ENCODE measurements at regions not wholly inside any gene's neighbourhood (a gene's known extent, or its start where the extent isn't known, plus 50 kb on each side); places are given as distances from the start of the nearest gene placed in this dataset.

DNA sequence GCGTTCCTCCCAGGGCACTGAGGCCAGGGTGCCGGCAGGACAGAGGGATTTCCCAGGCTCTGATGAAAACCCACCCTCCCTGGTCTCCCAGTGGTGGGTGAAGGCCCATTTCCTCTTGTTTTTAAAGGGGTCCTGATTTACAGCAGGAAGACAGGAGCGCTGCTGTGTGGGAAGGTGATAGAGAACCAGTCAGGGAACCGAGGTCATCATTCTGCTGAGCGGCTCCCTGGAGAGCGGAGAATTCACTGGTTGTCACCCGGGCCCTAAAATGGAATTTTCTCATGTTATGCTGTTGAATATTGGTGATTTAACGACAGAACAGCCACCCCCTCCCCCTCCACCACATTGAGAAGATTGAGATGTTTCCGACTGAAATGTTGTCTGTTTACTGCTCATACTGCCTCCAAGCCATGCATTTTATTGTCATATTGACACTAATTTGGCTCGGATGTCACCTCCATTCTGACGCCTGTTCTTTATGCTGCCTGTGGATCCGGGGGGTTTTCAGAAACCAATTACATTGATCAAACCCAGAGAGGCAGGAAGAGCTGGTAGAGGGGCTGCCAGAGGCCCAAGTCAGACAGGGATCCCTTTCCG is 225.2 kb downstream of the GLI2 start:
- no peak for DNase-seq (ENCODE audit: low spot score in 2 of 2)
- peaks cover 0 to 8% (median 0%) of the 10 kb centered on the region in 4 donors for H3K4me1 ChIP-seq
- H3K27ac ChIP-seq: no peak overlapping the region
- TF ChIP-seq POLR2A (IDR thresholded peaks at IDR 0.05) (no peak), EP300 (IDR thresholded peaks at IDR 0.05) (no peak)
- TF ChIP-seq, protein P1, sequence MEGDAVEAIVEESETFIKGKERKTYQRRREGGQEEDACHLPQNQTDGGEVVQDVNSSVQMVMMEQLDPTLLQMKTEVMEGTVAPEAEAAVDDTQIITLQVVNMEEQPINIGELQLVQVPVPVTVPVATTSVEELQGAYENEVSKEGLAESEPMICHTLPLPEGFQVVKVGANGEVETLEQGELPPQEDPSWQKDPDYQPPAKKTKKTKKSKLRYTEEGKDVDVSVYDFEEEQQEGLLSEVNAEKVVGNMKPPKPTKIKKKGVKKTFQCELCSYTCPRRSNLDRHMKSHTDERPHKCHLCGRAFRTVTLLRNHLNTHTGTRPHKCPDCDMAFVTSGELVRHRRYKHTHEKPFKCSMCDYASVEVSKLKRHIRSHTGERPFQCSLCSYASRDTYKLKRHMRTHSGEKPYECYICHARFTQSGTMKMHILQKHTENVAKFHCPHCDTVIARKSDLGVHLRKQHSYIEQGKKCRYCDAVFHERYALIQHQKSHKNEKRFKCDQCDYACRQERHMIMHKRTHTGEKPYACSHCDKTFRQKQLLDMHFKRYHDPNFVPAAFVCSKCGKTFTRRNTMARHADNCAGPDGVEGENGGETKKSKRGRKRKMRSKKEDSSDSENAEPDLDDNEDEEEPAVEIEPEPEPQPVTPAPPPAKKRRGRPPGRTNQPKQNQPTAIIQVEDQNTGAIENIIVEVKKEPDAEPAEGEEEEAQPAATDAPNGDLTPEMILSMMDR (IDR thresholded peaks at IDR 0.05): no peak
- 72 to 75% methylated on average over 13 of the region's 13 CpGs for whole genome bisulfite sequencing, 2 donors
- H3K9me3 ChIP-seq: no peaks in the 10 kb centered on the region
- no peak overlapping the region for H3K4me3 ChIP-seq
- H3K27me3 ChIP-seq: no peaks in the 10 kb centered on the region
- peaks cover 0 to 37% (median 0%) of the 10 kb centered on the region in 3 donors for H3K36me3 ChIP-seq

DNA sequence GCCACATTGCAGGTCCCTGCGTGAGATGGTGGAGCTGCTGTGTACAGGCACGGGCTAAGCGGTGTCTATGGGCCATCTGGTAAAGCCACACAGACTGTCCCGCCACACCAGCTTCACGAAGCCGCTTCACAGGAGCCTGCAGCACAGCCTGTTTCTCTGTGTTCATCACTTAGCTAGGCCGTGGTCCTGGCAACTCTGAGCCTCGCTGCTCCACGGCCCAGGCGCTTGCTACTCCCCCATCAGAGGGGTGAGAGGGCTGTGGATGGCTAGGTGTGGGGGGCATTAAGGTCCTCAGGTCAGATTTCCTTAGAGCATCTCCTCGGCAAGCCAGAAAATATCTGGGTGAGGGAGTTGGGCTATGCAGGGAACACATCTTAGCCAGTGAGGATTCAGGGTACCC is 225.7 kb downstream of the GLI2 start:
- no peaks in the 10 kb centered on the region for H3K27me3 ChIP-seq
- H3K36me3 ChIP-seq: peaks cover 0 to 32% (median 0%) of the 10 kb centered on the region in 3 donors
- H3K4me3 ChIP-seq: no peak overlapping the region
- no peak overlapping the region for H3K27ac ChIP-seq
- no peaks in the 10 kb centered on the region for H3K9me3 ChIP-seq
- TF ChIP-seq POLR2A (IDR thresholded peaks at IDR 0.05) (no peak), EP300 (IDR thresholded peaks at IDR 0.05) (no peak)
- TF ChIP-seq, protein P1 (IDR thresholded peaks at IDR 0.05): no peak
- no peak for DNase-seq (ENCODE audit: low spot score in 2 of 2)
- 74 to 75% methylated on average over 10 to 11 of the region's 11 CpGs for WGBS, 2 donors
- H3K4me1 ChIP-seq: peaks cover 0 to 8% (median 0%) of the 10 kb centered on the region in 4 donors

DNA sequence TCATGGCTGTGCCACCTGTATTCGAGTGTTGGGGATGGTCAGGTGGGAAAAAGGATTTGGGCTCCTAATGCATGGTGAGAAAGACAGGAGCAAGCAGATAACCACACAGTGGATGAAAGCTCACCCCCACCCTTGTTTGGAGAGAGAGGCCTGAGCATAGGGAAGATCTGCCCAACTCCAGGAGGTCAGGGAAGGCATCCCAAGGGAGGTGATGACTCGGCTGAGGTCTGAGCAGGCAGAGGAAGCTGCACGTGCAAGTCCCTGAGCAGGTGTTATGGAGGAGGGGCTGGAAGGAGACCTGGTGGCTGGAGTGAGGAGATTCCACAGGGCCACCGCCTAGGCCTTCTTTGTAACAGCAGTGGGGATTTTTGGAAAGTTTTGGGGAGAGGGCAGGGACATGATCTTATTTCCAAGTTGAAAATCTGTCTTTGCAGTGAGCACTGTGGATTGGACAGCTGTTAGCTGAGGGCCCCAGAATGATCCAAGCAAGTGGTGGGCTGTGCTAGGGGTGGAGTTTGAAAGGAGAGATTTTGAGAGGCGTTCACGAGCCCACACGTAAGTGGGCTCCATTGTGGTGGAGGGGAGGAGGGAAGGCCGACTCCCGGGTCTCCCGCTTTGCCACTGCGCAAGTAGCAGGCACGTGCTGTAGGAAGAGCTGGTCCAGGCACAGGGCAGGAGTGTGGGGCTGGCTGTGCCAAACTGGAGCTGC is 228.5 kb downstream of the GLI2 start:
- H3K4me1 ChIP-seq: peaks cover 0 to 3% (median 0%) of the 10 kb centered on the region in 4 donors
- H3K27me3 ChIP-seq: no peaks in the 10 kb centered on the region
- no peak overlapping the region for H3K4me3 ChIP-seq
- WGBS, 2 donors: 69 to 77% methylated on average over 12 of the region's 12 CpGs
- no peak overlapping the region for H3K27ac ChIP-seq
- no peak for DNase-seq (ENCODE audit: low spot score in 2 of 2)
- H3K9me3 ChIP-seq: no peaks in the 10 kb centered on the region
- TF ChIP-seq, protein P1 (IDR thresholded peaks at IDR 0.05): no peak
- TF ChIP-seq EP300 (IDR thresholded peaks at IDR 0.05) (no peak), POLR2A (IDR thresholded peaks at IDR 0.05) (no peak)
- peaks cover 0 to 34% (median 0%) of the 10 kb centered on the region in 3 donors for H3K36me3 ChIP-seq

DNA sequence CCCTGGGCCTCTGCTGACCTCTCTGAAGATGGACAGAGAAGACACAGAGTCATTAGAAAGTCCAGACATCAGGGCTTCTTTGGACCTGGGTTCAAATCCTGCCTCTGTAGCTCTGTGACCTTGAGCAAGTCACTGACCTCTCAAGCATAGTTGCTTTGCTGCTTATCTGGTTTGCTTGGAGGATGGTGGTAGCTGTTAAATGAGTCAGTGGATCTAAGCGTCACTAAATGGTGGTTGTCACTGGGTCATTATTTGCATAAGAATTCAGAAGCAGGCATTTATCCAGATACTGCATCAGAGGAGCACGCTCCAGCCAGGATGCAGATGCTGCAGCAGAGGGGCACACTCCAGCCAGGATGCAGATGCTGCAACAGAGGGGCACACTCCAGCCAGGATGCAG is 229.2 kb downstream of the GLI2 start:
- Histone ChIP-seq H3K9me3 (no peaks in the 10 kb centered on the region), H3K4me3 (no peak overlapping the region), H3K4me1 (peaks cover 0 to 2% (median 0%) of the 10 kb centered on the region in 4 donors), H3K36me3 (peaks cover 0 to 34% (median 0%) of the 10 kb centered on the region in 3 donors), H3K27ac (no peak overlapping the region), H3K27me3 (no peaks in the 10 kb centered on the region)
- DNase-seq (ENCODE audit: low spot score in 2 of 2): no peak
- 68 to 85% methylated on average over 2 of the region's 2 CpGs for WGBS, 2 donors
- no peak for TF ChIP-seq EP300 (IDR thresholded peaks at IDR 0.05)

DNA sequence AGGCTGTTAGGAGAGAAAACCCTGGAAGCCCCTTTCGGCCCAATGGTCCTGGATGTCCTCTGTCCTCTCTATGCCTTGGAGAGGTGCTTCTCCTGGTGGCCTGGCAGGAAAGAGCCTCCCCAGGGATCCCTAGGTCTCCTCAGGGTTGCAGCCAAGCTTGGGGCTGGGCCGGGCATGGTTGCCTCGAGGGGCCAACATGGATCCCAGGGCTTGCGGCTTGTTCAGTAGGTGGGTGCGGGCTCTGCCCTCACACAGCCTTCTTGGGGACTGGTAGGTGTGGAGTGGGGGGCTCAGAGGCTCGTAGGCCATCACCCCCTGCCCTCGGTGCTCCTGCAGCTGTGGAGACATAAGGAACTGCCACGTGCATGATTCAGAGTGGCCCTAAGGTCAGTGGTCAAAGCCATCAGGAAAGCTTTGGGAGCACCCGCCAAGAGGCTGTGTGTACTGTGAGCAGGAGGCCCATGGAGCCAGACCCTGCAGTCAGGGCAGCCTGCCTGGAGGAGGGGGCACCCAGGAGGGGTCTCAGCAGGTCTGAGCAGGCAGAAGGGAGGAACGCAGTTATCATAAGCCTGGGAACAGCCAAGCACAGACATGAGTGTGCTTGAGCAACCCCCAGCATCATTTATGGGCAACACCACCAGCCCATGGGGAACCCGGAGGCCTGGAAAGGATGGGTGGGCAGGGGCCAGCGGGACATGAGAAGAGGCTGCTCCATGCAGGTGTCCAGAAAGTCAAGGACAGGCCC is 231.0 kb downstream of the GLI2 start:
- no peak overlapping the region for H3K4me3 ChIP-seq
- no peak for DNase-seq (ENCODE audit: low spot score in 2 of 2)
- peaks cover 0 to 51% (median 0%) of the 10 kb centered on the region in 3 donors for H3K36me3 ChIP-seq
- H3K9me3 ChIP-seq: no peaks in the 10 kb centered on the region
- H3K27me3 ChIP-seq: no peaks in the 10 kb centered on the region
- no peaks in the 10 kb centered on the region for H3K4me1 ChIP-seq
- WGBS, 2 donors: 80 to 86% methylated on average over 10 to 12 of the region's 12 CpGs
- H3K27ac ChIP-seq: no peak overlapping the region
- TF ChIP-seq EP300 (IDR thresholded peaks at IDR 0.05): no peak
